Small intestine (tissue), 7 donors: ENCODE measurements at regions not wholly inside any gene's neighbourhood (a gene's known extent, or its start where the extent isn't known, plus 50 kb on each side); places are given as distances from the start of the nearest gene placed in this dataset.

ENCODE experiments used
- DNase-seq, 2 donors: peaks; one replicate each; pipeline versions ENCODE4 v3.0.0 to v3.0.0-alpha.2; 2013
- FAIRE-seq: peaks from 2 replicates; lab custom pipeline; 2012; peaks lifted over from hg19 to GRCh38; lab: Jason Lieb, UNC
- H3K27ac ChIP-seq, 3 donors: one replicate each; pipeline ENCODE4 v1.5.1; 2013; ENCODE audit warnings: low read length in 2 of 3, mild to moderate bottlenecking in 2 of 3, control low read depth in 1 of 3, inconsistent platforms in 1 of 3, low read depth in 1 of 3, moderate library complexity in 1 of 3
- H3K27me3 ChIP-seq, 3 donors: one replicate each; pipeline ENCODE4 v1.6.1; 2013; ENCODE audit warnings: low read length in 3 of 3, inconsistent platforms in 1 of 3; ENCODE audit not compliant: control insufficient read depth in 3 of 3, insufficient read depth in 3 of 3
- H3K36me3 ChIP-seq, 3 donors: one replicate each; pipeline ENCODE4 v1.6.1; 2013; ENCODE audit warnings: low read length in 3 of 3, inconsistent platforms in 1 of 3, low read depth in 1 of 3, mild to moderate bottlenecking in 1 of 3, moderate library complexity in 1 of 3; ENCODE audit not compliant: control insufficient read depth in 3 of 3, insufficient read depth in 2 of 3
- H3K4me1 ChIP-seq, 3 donors: one replicate each; pipeline ENCODE4 v1.6.1; 2013; ENCODE audit warnings: low read length in 2 of 3, inconsistent platforms in 1 of 3, low read depth in 1 of 3, mild to moderate bottlenecking in 1 of 3, moderate library complexity in 1 of 3; ENCODE audit not compliant: control insufficient read depth in 3 of 3, insufficient read depth in 2 of 3
- H3K4me3 ChIP-seq, 3 donors: one replicate each; pipeline ENCODE4 v1.5.1; 2013; ENCODE audit warnings: low read length in 3 of 3, control low read depth in 1 of 3, inconsistent platforms in 1 of 3, low read depth in 1 of 3, mild to moderate bottlenecking in 1 of 3, moderate library complexity in 1 of 3
- H3K9me3 ChIP-seq, 2 donors: one replicate each; pipeline ENCODE4 v1.6.1; 2013; ENCODE audit warnings: low read depth in 1 of 2, low read length in 1 of 2; ENCODE audit not compliant: control insufficient read depth in 2 of 2, insufficient read depth in 1 of 2
- WGBS, 3 donors: extraction: QIAGEN DNeasy Blood & Tissue Kit; methylation state at CpG; one replicate each; pipeline ENCODE4 v1.1.7; 2013; 5-methylcytosine and 5-hydroxymethylcytosine counted together
- donor health status: healthy with polysubstance abuse.
- donor health status: control.
- donor health status: control.
- donor health status: Bipolar disorder and iron deficiency.
- donor health status: healthy.

DNA sequence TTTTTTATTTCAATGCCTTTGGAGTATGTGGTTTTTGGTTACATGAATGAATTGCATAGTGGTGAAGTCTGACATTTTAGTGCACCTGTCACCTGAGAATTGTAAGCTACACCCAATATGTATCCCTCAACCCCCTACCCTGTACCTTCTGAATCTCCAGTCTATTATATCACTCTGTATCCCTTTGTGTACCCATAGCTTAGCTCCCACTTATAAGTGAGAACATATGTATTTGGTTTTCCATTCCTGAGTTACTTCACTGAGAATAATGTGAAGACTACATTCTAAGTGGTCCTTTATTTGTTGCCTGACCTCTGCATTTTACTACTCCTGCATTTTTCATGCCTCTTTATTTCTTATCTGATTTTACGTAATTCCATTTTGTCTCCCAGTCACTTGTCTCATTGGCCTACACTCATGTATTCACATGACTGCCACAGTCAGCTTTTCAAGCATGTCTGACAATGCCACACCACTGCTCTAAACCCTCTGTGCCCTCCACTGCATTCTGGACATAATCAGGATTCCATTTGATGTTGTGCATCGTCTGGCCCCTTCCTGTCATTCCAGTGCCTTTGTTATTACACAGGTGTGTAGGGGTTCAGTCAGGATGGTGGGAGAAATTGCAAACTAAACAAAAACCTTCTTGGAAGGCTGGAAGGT is 1325.5 kb downstream of the XPNPEP1 start:
- H3K27me3 ChIP-seq = no peaks in the 10 kb centered on the region
- H3K4me3 ChIP-seq = no peak overlapping the region
- 41 to 58% (median 47%) methylated on average over 2 of the region's 2 CpGs for WGBS, 3 donors
- no peaks in the 10 kb centered on the region for H3K4me1 ChIP-seq
- FAIRE-seq (no peak), DNase-seq (no peak)
- no peaks in the 10 kb centered on the region for H3K9me3 ChIP-seq
- no peak overlapping the region for H3K27ac ChIP-seq
- H3K36me3 ChIP-seq = no peaks in the 10 kb centered on the region

DNA sequence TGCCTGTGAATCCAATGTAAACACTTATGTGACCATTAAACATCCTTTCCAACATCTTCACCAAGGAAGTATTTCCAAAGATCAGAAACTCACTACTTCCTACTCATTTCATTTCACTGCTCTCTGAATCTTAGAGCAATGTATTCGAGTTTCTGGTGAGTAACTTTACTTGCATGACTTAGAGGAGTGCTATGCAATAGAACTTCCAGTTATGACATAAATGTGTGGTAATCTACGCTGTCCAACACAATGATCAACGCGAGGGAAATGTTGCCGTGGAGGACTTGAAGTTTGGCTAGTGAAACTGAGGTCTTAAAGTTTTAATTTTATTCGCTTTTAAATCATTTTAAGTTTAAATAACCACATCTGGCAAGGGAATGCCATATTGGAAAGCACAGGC is 1326.3 kb downstream of the XPNPEP1 start:
- Histone ChIP-seq H3K27me3 (no peaks in the 10 kb centered on the region), H3K27ac (no peak overlapping the region), H3K9me3 (no peaks in the 10 kb centered on the region), H3K4me1 (no peaks in the 10 kb centered on the region), H3K4me3 (no peak overlapping the region), H3K36me3 (no peaks in the 10 kb centered on the region)
- no peak for FAIRE-seq
- WGBS, 3 donors = 75 to 80% (median 78%) methylated on average over 6 of the region's 6 CpGs
- DNase-seq = no peak

DNA sequence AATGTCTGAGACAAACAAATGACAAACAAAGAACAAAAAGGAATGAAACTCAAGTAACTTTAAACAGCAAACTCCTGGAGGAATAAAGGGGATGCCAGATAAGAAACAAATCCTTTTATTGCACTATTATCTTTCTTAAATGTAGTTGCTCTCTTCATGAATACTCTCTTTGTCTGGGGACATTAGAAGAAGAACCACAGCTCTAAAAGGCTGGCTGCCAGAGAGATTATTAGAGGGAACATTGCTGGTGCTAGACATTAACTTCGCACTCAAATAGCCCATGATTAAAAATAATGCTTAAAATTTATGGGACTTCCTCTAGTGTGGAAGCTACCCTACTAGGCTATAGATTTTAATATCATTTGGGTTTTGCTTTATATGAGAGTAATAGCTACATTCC is 1330.4 kb downstream of the XPNPEP1 start:
- Histone ChIP-seq H3K4me1 (no peaks in the 10 kb centered on the region), H3K9me3 (no peaks in the 10 kb centered on the region), H3K27me3 (no peaks in the 10 kb centered on the region), H3K36me3 (no peaks in the 10 kb centered on the region), H3K4me3 (no peak overlapping the region), H3K27ac (no peak overlapping the region)
- no peak for FAIRE-seq
- WGBS, 3 donors = 24 to 54% (median 36%) methylated on average over 1 of the region's 1 CpG
- no peak for DNase-seq

DNA sequence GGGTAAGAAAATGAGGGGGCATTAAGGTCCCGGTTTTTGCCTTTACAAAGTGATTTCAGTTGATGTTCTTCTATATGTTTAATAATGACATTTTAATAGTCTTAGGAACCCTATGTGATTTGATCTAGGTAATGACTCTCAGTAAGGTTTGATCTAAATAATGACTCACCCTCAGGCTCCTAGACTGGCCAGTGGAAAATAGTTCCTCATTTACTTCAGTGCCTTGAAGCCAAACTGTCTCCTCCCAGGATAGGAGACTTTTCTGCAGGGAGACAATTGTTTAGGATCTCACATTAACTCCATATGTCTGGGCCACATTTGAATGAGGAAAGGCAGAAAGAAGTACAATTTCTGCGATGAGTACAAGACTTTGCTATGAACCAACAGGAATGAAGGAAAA is 1331.9 kb downstream of the XPNPEP1 start:
- DNase-seq = no peak
- WGBS, 3 donors = 84 to 88% (median 84%) methylated on average over 2 of the region's 2 CpGs
- no peak overlapping the region for H3K4me3 ChIP-seq

GRCh38 chr10:108586424-108586823 is 1336.9 kb downstream of the XPNPEP1 start:
- no peak overlapping the region for H3K27ac ChIP-seq
- FAIRE-seq (no peak), DNase-seq (no peak)
- no peaks in the 10 kb centered on the region for H3K4me1 ChIP-seq
- H3K27me3 ChIP-seq = no peaks in the 10 kb centered on the region
- H3K9me3 ChIP-seq = no peaks in the 10 kb centered on the region
- no peaks in the 10 kb centered on the region for H3K36me3 ChIP-seq
- WGBS, 3 donors = 83 to 94% (median 88%) methylated on average over 3 of the region's 3 CpGs
- H3K4me3 ChIP-seq = no peak overlapping the region

More for the DNA sequence above, 1331.9 kb downstream of the XPNPEP1 start:
- no peaks in the 10 kb centered on the region for H3K27me3 ChIP-seq
- H3K27ac ChIP-seq = no peak overlapping the region
- no peak for FAIRE-seq
- H3K4me1 ChIP-seq = no peaks in the 10 kb centered on the region
- no peaks in the 10 kb centered on the region for H3K36me3 ChIP-seq
- H3K9me3 ChIP-seq = no peaks in the 10 kb centered on the region

- no peak overlapping the region for H3K4me3 ChIP-seq
- DNase-seq (no peak), FAIRE-seq (no peak)
- no peaks in the 10 kb centered on the region for H3K4me1 ChIP-seq
- H3K27me3 ChIP-seq = no peaks in the 10 kb centered on the region
- H3K9me3 ChIP-seq = no peaks in the 10 kb centered on the region
- no peaks in the 10 kb centered on the region for H3K36me3 ChIP-seq
- 34 to 50% (median 48%) methylated on average over 1 of the region's 1 CpG for WGBS, 3 donors
- H3K27ac ChIP-seq = no peak overlapping the region
These were observed 1339.4 kb downstream of the XPNPEP1 start for GRCh38 chr10:108583877-108584276.

GRCh38 chr10:108582888-108583287 is 1340.4 kb downstream of the XPNPEP1 start:
- Histone ChIP-seq H3K27ac (no peak overlapping the region), H3K9me3 (no peaks in the 10 kb centered on the region), H3K36me3 (no peaks in the 10 kb centered on the region), H3K27me3 (no peaks in the 10 kb centered on the region), H3K4me1 (no peaks in the 10 kb centered on the region), H3K4me3 (no peak overlapping the region)
- DNase-seq (no peak), FAIRE-seq (no peak)
- WGBS, 3 donors = 45 to 70% (median 48%) methylated on average over 1 of the region's 1 CpG

DNA sequence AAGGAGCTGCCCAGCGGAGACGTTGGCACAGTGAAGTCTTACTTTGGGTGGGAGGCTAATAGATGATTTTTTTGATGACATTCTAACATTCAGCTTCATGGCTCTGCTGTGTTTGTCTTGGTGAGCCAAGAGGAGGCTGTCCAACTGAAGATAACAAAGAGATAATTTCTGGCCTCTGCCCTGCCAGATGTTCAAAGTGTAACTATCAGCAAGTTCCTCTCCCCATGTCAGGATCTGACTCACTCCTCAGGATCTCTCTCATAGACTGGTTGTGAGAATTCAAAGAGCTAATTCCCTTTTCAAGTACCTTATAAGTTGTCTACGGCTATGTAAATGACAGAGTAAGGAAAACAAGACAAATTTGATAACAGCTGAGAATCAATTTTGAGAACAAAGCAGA is 1340.9 kb downstream of the XPNPEP1 start:
- Histone ChIP-seq H3K9me3 (no peaks in the 10 kb centered on the region), H3K36me3 (no peaks in the 10 kb centered on the region), H3K4me1 (no peaks in the 10 kb centered on the region), H3K27me3 (no peaks in the 10 kb centered on the region), H3K4me3 (no peak overlapping the region), H3K27ac (no peak overlapping the region)
- DNase-seq (peak in 1 of 2 donors; percentile 6), FAIRE-seq (no peak)
- 62 to 65% (median 64%) methylated on average over 3 of the region's 3 CpGs for WGBS, 3 donors

DNA sequence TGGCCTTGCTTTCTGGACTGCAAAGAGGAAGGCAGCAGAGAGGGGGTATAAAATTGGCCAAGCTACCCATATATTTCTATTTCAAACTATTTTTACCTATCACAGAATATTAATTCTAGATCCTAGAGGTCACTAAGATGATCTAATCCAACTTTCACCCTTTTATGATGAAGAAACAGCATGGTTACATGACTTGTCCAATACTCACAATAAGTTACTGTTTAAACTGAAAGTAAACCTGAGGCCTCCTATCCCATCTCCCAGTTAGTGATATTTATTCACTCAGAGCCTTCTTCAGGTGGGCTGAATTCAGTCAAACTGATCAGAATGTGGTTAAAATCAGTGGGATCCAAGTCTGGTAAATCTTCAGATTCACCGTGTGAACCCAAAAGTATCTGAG is 1345.1 kb downstream of the XPNPEP1 start:
- FAIRE-seq = no peak
- no peak for DNase-seq
- Histone ChIP-seq H3K9me3 (no peaks in the 10 kb centered on the region), H3K27me3 (no peaks in the 10 kb centered on the region), H3K4me3 (no peak overlapping the region), H3K36me3 (no peaks in the 10 kb centered on the region), H3K27ac (no peak overlapping the region), H3K4me1 (no peaks in the 10 kb centered on the region)
- WGBS, 3 donors = 89 to 97% (median 91%) methylated on average over 1 of the region's 1 CpG
